Uterus (tissue), 3 donors: ENCODE measurements at regions not wholly inside any gene's neighbourhood (a gene's known extent, or its start where the extent isn't known, plus 50 kb on each side); places are given as distances from the start of the nearest gene placed in this dataset.

ENCODE experiments used
- DNase-seq, 2 donors: peaks; one replicate each; pipeline ENCODE4 v3.0.0-alpha.2; 2019 to 2020
- H3K27ac ChIP-seq, 2 donors: fragments of 200-600 bp; sonication (generic); 1 replicate in 1 of 2; 2 replicates in 1 of 2; pipeline ENCODE4 v1.5.1; 2016 to 2018
- H3K27me3 ChIP-seq, 2 donors: fragments of 200-600 bp; sonication (generic); one replicate each; pipeline ENCODE4 v1.5.1; 2018 to 2019; ENCODE audit warnings: control low read depth in 1 of 2
- H3K36me3 ChIP-seq, 2 donors: fragments of 200-600 bp; sonication (generic); one replicate each; pipeline ENCODE4 v1.5.1; 2019; ENCODE audit warnings: control low read depth in 1 of 2
- H3K4me1 ChIP-seq, 2 donors: fragments of 200-600 bp; sonication (generic); one replicate each; pipeline ENCODE4 v1.5.1; 2018 to 2019; ENCODE audit warnings: control low read depth in 1 of 2
- H3K4me3 ChIP-seq, 2 donors: fragments of 200-600 bp; sonication (generic); 1 replicate in 1 of 2; 2 replicates in 1 of 2; pipeline ENCODE4 v1.5.1; 2018 to 2019; ENCODE audit warnings: mild to moderate bottlenecking in 1 of 2
- H3K9me3 ChIP-seq, 2 donors: fragments of 200-600 bp; sonication (generic); one replicate each; pipeline ENCODE4 v1.5.1; 2019; ENCODE audit warnings: control low read depth in 1 of 2
- CTCF ChIP-seq, 4 experiments: fragments of 200-600 bp in 2 of 4; fragments of 450-650 bp in 2 of 4; sonication (generic) in 2 of 4; IDR thresholded peaks; one replicate each; pipeline ENCODE4 v1.5.1; 2016 to 2019; ENCODE audit warnings: antibody characterized with exemption in 4 of 4, mild to moderate bottlenecking in 2 of 4, moderate library complexity in 1 of 4
- POLR2A ChIP-seq, 2 donors: fragments of 450-650 bp; IDR thresholded peaks; one replicate each; pipeline ENCODE4 v1.6.1; 2016; ENCODE audit warnings: antibody characterized with exemption in 2 of 2, mild to moderate bottlenecking in 1 of 2, moderate library complexity in 1 of 2
- intact Hi-C: fragments of 100-400 bp; cut with DNase I; formaldehyde crosslinking; loops from one replicate; pipeline ENCODE4 v1.15.1; 2023; ENCODE audit warnings: low total_unique reads
- donor health status: DM: yes; HTN: yes; CAD: no.

GRCh38 chr6:66336176-66336575 lies 629.1 kb upstream of the EYS start:
- Histone ChIP-seq H3K27me3 (no peaks in the 10 kb centered on the region), H3K9me3 (no peaks in the 10 kb centered on the region), H3K27ac (no peak overlapping the region), H3K36me3 (no peaks in the 10 kb centered on the region), H3K4me1 (no peaks in the 10 kb centered on the region), H3K4me3 (no peak overlapping the region)
- intact Hi-C loops: no loop called here
- DNase-seq: no peak
- no peak for TF ChIP-seq POLR2A (IDR thresholded peaks at IDR 0.05)
- TF ChIP-seq CTCF (IDR thresholded peaks at IDR 0.05): no peak

- H3K36me3 ChIP-seq: no peaks in the 10 kb centered on the region
- TF ChIP-seq CTCF (IDR thresholded peaks at IDR 0.05) (no peak), POLR2A (IDR thresholded peaks at IDR 0.05) (no peak)
- H3K27ac ChIP-seq: no peak overlapping the region
- no peak overlapping the region for H3K4me3 ChIP-seq
- intact Hi-C loops: no loop called here
- no peaks in the 10 kb centered on the region for H3K4me1 ChIP-seq
- DNase-seq: no peak
- no peaks in the 10 kb centered on the region for H3K9me3 ChIP-seq
- no peaks in the 10 kb centered on the region for H3K27me3 ChIP-seq
These were observed 621.2 kb upstream of the EYS start for GRCh38 chr6:66328200-66328599.

- TF ChIP-seq POLR2A (IDR thresholded peaks at IDR 0.05): no peak
- TF ChIP-seq CTCF (IDR thresholded peaks at IDR 0.05): no peak
- DNase-seq: no peak
- no peaks in the 10 kb centered on the region for H3K4me1 ChIP-seq
- no peaks in the 10 kb centered on the region for H3K9me3 ChIP-seq
- no peak overlapping the region for H3K27ac ChIP-seq
- intact Hi-C loops: no loop called here
- no peaks in the 10 kb centered on the region for H3K27me3 ChIP-seq
- H3K36me3 ChIP-seq: no peaks in the 10 kb centered on the region
- H3K4me3 ChIP-seq: no peak overlapping the region
These were observed 619.2 kb upstream of the EYS start for GRCh38 chr6:66326228-66326627.

- Histone ChIP-seq H3K36me3 (no peaks in the 10 kb centered on the region), H3K27ac (no peak overlapping the region), H3K4me1 (no peaks in the 10 kb centered on the region), H3K9me3 (no peaks in the 10 kb centered on the region), H3K27me3 (no peaks in the 10 kb centered on the region), H3K4me3 (no peak overlapping the region)
- no peak for TF ChIP-seq POLR2A (IDR thresholded peaks at IDR 0.05)
- TF ChIP-seq CTCF (IDR thresholded peaks at IDR 0.05): no peak
- intact Hi-C loops: no loop called here
- DNase-seq: no peak
These were observed 614.0 kb upstream of the EYS start for GRCh38 chr6:66321017-66321416.

- H3K4me1 ChIP-seq: no peaks in the 10 kb centered on the region
- no peaks in the 10 kb centered on the region for H3K36me3 ChIP-seq
- no peaks in the 10 kb centered on the region for H3K27me3 ChIP-seq
- no peak overlapping the region for H3K4me3 ChIP-seq
- no peak overlapping the region for H3K27ac ChIP-seq
- intact Hi-C loops: no loop called here
- no peak for TF ChIP-seq CTCF (IDR thresholded peaks at IDR 0.05)
- DNase-seq: no peak
- H3K9me3 ChIP-seq: no peaks in the 10 kb centered on the region
These were observed 600.5 kb upstream of the EYS start for GRCh38 chr6:66307490-66307889.
